ENCODE measurements at regions not wholly inside any gene's neighbourhood (a gene's known extent, or its start where the extent isn't known, plus 50 kb on each side); places are given as distances from the start of the nearest gene placed in this dataset.
"Not testable (repeated sequence)": the region's sequence is repeated elsewhere in the genome, so short reads cannot be mapped to it uniquely, and the experiment has no call there.

- not testable (repeated sequence) for TF ChIP-seq CTCF (IDR thresholded peaks at IDR 0.05; ENCODE audit: insufficient read depth, low read length, poor library complexity, severe bottlenecking); EZH2phosphoT487 (conservative IDR thresholded peaks at IDR 0.05; ENCODE audit: low read length)
These were observed 154.4 kb downstream of the GOSR1 start for GRCh38 chr17:30631651-30632050.
